ENCODE measurements at regions not wholly inside any gene's neighbourhood (a gene's known extent, or its start where the extent isn't known, plus 50 kb on each side); places are given as distances from the start of the nearest gene placed in this dataset.

- TF ChIP-seq EZH2 (IDR thresholded peaks at IDR 0.05; ENCODE audit: low read length, unreplicated experiment): no peak
- TF ChIP-seq EZH2phosphoT487 (IDR thresholded peaks at IDR 0.05; ENCODE audit: borderline replicate concordance, low read length): no peak
- no peak for TF ChIP-seq CTCF (conservative IDR thresholded peaks at IDR 0.05; ENCODE audit: low read depth, low read length)
- peak overlapping the region; percentile 41 for H3K27ac ChIP-seq (ENCODE audit: low read length)
- 0 out of 2 replicates have a peak overlapping the region, but pooled peaks have one; percentile 23 for H3K4me2 ChIP-seq (ENCODE audit: low read length)
- no peaks in the 10 kb centered on the region for H3K27me3 ChIP-seq (ENCODE audit: low read length)
- H3K36me3 ChIP-seq (ENCODE audit: low read depth, low read length): no peaks in the 10 kb centered on the region
- CTCF ChIA-PET: interaction anchor here (0.6 kb wide), 1 partner anchor 170 kb away, joined by 7 read pairs; no protein-coding TSS in a partner anchor
- no peak overlapping the region for H3K9ac ChIP-seq (ENCODE audit: low read length)
- H3K9me2 ChIP-seq (replicated peaks; ENCODE audit: low read length): no peaks in the 10 kb centered on the region
- H3K4me3 ChIP-seq (ENCODE audit: low read length): no peak overlapping the region
- no peaks in the 10 kb centered on the region for H4K20me1 ChIP-seq (ENCODE audit: low read length)
- H2AFZ ChIP-seq (ENCODE audit: low read length): no peak overlapping the region
- H3K4me1 ChIP-seq (ENCODE audit: insufficient read depth, low read length): peaks cover 12% of the 10 kb centered on the region
- no TSS peak for BruUV-seq (replicated peaks)
- H3K79me2 ChIP-seq (ENCODE audit: low read length): no peaks in the 10 kb centered on the region
- ATAC-seq (peak; percentile 96), DNase-seq (peak; percentile 68)
- no peaks in the 10 kb centered on the region for H3K9me3 ChIP-seq (ENCODE audit: low read length)
- POLR2A ChIA-PET (ENCODE audit: unreplicated experiment): no interaction called here
- no peaks in the 10 kb centered on the region for H3F3A ChIP-seq (ENCODE audit: low read length, unreplicated experiment)
- intact Hi-C loops (cut with micrococcal nuclease): no loop called here
Observed at GRCh38 chrX:9171841-9172463, 138.0 kb upstream of the FAM9B start.

- TF ChIP-seq EZH2 (IDR thresholded peaks at IDR 0.05; ENCODE audit: low read length, unreplicated experiment) (no peak), EZH2phosphoT487 (IDR thresholded peaks at IDR 0.05; ENCODE audit: borderline replicate concordance, low read length) (no peak), CTCF (conservative IDR thresholded peaks at IDR 0.05; ENCODE audit: low read depth, low read length) (no peak)
- intact Hi-C loops (cut with micrococcal nuclease): no loop called here
- CTCF ChIA-PET: no interaction called here
- ATAC-seq (no peak), DNase-seq (no peak)
- H3F3A ChIP-seq (ENCODE audit: low read length, unreplicated experiment): no peaks in the 10 kb centered on the region
- H3K79me2 ChIP-seq (ENCODE audit: low read length): no peaks in the 10 kb centered on the region
- no peaks in the 10 kb centered on the region for H3K9me2 ChIP-seq (replicated peaks; ENCODE audit: low read length)
- H3K9ac ChIP-seq (ENCODE audit: low read length): no peak overlapping the region
- peak overlapping the region; percentile 41 for H3K27ac ChIP-seq (ENCODE audit: low read length)
- H4K20me1 ChIP-seq (ENCODE audit: low read length): no peaks in the 10 kb centered on the region
- peaks cover 12% of the 10 kb centered on the region for H3K4me1 ChIP-seq (ENCODE audit: insufficient read depth, low read length)
- no peaks in the 10 kb centered on the region for H3K27me3 ChIP-seq (ENCODE audit: low read length)
- H3K36me3 ChIP-seq (ENCODE audit: low read depth, low read length): no peaks in the 10 kb centered on the region
- no peak overlapping the region for H2AFZ ChIP-seq (ENCODE audit: low read length)
- no peak overlapping the region for H3K4me3 ChIP-seq (ENCODE audit: low read length)
- H3K4me2 ChIP-seq (ENCODE audit: low read length): 0 out of 2 replicates have a peak overlapping the region, but pooled peaks have one; percentile 23
- H3K9me3 ChIP-seq (ENCODE audit: low read length): no peaks in the 10 kb centered on the region
- no TSS peak for BruUV-seq (replicated peaks)
- POLR2A ChIA-PET (ENCODE audit: unreplicated experiment): no interaction called here
Observed at GRCh38 chrX:9172464-9172850, 138.5 kb upstream of the FAM9B start.

- peaks cover 28% of the 10 kb centered on the region for H3K4me1 ChIP-seq (ENCODE audit: insufficient read depth, low read length)
- no peak overlapping the region for H3K4me2 ChIP-seq (ENCODE audit: low read length)
- no peak overlapping the region for H2AFZ ChIP-seq (ENCODE audit: low read length)
- intact Hi-C loops (cut with micrococcal nuclease): no loop called here
- no TSS peak for BruUV-seq (replicated peaks)
- no peaks in the 10 kb centered on the region for H3K9me2 ChIP-seq (replicated peaks; ENCODE audit: low read length)
- TF ChIP-seq CTCF (conservative IDR thresholded peaks at IDR 0.05; ENCODE audit: low read depth, low read length) (0 out of 2 replicates have a peak, but pooled peaks have one; percentile 22), EZH2phosphoT487 (IDR thresholded peaks at IDR 0.05; ENCODE audit: borderline replicate concordance, low read length) (no peak), EZH2 (IDR thresholded peaks at IDR 0.05; ENCODE audit: low read length, unreplicated experiment) (no peak)
- H3K27me3 ChIP-seq (ENCODE audit: low read length): no peaks in the 10 kb centered on the region
- no peaks in the 10 kb centered on the region for H3F3A ChIP-seq (ENCODE audit: low read length, unreplicated experiment)
- H3K27ac ChIP-seq (ENCODE audit: low read length): no peak overlapping the region
- POLR2A ChIA-PET (ENCODE audit: unreplicated experiment): no interaction called here
- ATAC-seq (no peak), DNase-seq (no peak)
- no peaks in the 10 kb centered on the region for H4K20me1 ChIP-seq (ENCODE audit: low read length)
- no peaks in the 10 kb centered on the region for H3K79me2 ChIP-seq (ENCODE audit: low read length)
- CTCF ChIA-PET: no interaction called here
- no peak overlapping the region for H3K4me3 ChIP-seq (ENCODE audit: low read length)
- no peaks in the 10 kb centered on the region for H3K9me3 ChIP-seq (ENCODE audit: low read length)
- no peak overlapping the region for H3K9ac ChIP-seq (ENCODE audit: low read length)
- no peaks in the 10 kb centered on the region for H3K36me3 ChIP-seq (ENCODE audit: low read depth, low read length)
Observed at GRCh38 chrX:9180623-9181022, 146.7 kb upstream of the FAM9B start.

Measured in PC-3 (cell line).